NCI-H510A treated with DMSO at 0.1 percent for 48 hours (cell line): ENCODE measurements at regions not wholly inside any gene's neighbourhood (a gene's known extent, or its start where the extent isn't known, plus 50 kb on each side); places are given as distances from the start of the nearest gene placed in this dataset.

Experiments used
- DNase-seq: peaks from one replicate; lab custom pipeline; 2025; lab: John Stamatoyannopoulos, UW

- DNase-seq = no peak
Observed at GRCh38 chr10:44435196-44435595, 50.3 kb upstream of the CXCL12 start.

DNA sequence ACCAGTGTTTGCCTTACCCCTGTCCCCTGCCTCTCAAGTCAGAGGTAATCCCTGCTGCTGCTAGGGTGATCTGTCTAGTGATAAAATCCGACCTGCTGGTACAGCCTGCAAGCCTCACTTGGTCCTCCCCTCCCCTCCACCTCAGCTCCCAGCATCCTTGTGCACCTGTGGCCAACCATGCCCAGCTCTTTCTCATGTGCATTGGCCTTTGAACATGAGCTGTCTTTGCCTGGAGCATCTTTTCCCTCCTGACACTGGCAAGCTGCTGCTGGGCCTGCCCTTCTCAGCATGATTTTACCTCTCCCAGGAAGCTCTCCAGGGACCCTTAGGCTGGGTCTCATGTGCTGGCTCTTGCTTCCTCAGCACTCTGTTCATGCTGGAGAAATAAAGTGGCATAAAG lies 51.3 kb upstream of the CXCL12 start:
- no peak for DNase-seq

GRCh38 chr10:44437840-44438511 lies 53.1 kb upstream of the CXCL12 start:
- DNase-seq = no peak

DNA sequence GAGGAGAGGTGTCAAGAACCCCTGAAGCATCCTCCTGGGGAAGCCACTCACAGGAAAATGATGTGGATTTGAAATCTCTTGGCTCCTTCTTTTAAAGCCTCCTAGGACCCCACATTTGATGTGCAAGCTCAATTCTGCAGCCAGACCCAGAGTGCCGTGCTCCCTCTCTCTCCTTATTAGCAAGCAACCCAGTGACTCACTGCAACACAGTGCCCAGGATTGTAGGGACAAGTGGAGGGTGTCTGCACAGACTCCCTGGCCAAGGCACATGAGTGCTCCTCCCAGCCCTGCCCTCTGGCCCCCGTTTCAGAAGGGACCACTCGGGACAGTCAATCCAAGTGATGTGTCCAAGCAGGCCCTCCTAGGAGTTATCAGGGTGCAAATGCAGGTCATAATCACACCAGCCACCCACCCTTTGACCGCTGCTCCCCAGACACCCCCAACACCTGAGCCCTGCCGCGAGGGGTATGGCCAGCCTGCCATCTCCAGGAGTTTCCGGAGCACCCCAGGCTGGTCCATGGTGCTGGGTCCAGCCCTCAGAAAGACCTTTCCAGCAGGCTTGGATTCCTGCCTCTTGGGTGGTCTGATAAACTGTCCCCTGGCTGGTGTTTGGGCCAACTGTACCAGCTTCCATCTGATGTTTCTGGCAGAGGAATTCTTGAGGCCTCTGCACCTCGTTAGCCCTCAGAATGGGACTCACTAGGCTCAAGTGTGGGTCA lies 54.5 kb upstream of the CXCL12 start:
- no peak for DNase-seq

- DNase-seq = no peak
Observed at GRCh38 chr10:44439958-44440244, 55.0 kb upstream of the CXCL12 start.

- no peak for DNase-seq
Observed at GRCh38 chr10:44457259-44457658, 72.4 kb upstream of the CXCL12 start.

DNA sequence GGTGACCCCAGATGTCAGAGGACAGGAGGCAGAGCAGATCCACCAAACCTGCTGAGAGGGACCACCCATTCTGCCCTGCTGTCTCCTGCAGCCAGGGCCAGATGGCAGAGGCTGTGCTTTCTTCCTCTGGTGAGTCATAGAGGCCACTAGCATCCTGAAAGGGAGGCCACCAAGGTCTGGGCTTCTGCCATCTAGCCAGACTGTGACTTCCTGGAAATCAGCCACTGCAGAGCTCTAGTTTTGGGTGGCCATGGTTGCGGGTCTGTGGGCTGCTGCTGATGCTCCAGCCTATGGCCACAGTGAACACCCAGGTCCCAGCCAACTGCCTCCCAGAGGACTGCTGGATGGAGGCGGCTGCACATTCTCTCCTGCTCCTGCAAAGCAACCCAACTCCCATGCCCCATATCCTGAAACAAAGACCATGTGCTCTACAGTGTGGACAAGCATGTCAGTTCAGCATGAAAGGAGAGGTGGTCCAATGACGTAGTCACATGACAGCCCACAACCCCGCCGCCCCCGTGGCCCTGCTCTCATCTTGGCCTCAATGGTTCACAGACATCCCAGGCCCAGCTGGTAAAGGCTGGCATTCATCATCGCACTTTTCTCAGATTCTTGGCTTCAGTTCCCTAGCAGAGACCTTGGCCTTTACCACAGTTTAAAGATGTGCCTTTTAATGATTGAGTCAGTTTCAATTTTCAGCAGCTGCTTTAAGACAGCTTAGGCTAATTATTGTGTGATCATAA lies 73.9 kb upstream of the CXCL12 start:
- no peak for DNase-seq

DNA sequence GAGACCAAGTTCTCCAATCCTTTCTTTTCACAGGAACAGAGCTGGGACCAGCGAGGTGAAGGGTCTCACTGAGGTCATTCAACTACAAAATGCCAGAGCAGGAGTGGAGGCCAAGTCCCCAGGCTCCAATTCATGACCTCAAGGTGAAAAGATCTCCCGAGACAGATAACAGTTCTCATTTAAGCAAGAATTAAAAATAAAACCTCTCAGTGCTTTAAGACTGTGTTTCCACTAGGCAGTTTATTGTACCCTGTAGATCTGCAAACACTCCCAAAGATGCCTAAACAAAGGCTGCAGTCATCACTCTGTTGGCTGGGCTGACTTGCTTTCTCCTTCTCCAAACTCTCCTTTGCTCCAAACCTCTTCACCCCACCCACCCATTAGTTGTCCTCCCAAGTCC lies 74.8 kb upstream of the CXCL12 start:
- DNase-seq = no peak

- DNase-seq = no peak
Observed at GRCh38 chr10:44460416-44460815, 75.5 kb upstream of the CXCL12 start.

- peak; percentile 8 for DNase-seq
Observed at GRCh38 chr10:44462338-44462914, 77.5 kb upstream of the CXCL12 start.

GRCh38 chr10:44463511-44464121 lies 78.7 kb upstream of the CXCL12 start:
- DNase-seq = no peak

GRCh38 chr10:44464503-44464902 lies 79.6 kb upstream of the CXCL12 start:
- DNase-seq = no peak

DNA sequence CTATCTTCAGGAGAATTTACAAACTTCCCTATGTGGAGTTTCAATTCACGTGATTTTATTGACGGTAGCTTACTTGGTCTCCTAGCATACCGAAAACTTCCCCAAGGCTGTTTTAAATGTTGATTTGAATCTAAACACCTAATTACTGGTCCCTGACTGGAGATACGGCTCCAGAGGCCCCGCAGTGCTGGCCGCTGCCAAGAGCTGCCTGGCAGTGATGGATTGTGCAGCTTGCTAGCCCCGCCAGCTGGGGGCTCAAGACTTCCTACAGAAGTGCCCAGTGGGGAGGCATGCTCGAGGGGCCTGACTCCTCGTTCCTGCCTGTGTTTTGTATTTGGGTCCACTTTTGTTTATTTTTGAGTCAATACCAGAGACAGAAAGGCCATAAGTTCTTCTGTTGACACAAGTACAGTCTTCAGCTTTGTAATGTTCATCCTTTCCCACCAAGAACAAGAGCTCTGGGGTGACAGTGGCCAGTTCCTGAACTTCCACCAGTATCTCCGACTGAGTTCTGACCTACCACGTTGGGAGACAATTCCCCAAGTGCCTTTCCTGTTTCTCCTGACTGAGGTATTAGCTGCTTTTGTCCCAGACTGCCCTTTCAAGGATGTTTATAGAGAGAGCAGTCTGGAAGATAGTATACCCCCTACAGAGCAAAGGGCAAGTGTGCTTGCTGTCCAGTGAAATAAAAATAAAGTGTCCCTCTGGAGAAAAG lies 80.7 kb upstream of the CXCL12 start:
- no peak for DNase-seq

- DNase-seq = no peak
Observed at GRCh38 chr10:44466236-44466635, 81.3 kb upstream of the CXCL12 start.

- DNase-seq = no peak
Observed at GRCh38 chr10:44467090-44467489, 82.2 kb upstream of the CXCL12 start.

GRCh38 chr10:44467900-44468299 lies 83.0 kb upstream of the CXCL12 start:
- no peak for DNase-seq

- DNase-seq = no peak
Observed at GRCh38 chr10:44468525-44468924, 83.6 kb upstream of the CXCL12 start.

GRCh38 chr10:44468965-44469364 lies 84.1 kb upstream of the CXCL12 start:
- no peak for DNase-seq

GRCh38 chr10:44470784-44471183 lies 85.9 kb upstream of the CXCL12 start:
- no peak for DNase-seq

DNA sequence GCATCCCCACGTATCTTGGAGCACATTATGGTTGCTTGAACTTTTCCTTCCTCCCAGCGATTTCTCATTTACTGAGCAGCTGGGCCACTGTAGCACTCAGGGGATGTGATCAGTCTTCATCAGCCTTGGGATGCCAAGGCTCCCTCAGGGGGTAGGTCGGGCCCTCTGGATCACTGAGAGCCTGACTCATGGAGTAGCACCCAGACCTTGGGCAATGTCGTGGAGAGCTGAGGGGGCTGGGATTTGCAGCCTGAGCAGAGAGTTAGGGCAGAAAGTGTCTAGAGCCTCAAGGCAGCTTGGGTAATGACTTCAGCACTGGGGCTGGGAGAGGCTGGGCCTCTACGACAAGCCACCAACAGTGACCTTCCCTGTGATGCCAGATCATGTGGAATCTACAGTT lies 86.5 kb upstream of the CXCL12 start:
- no peak for DNase-seq

DNA sequence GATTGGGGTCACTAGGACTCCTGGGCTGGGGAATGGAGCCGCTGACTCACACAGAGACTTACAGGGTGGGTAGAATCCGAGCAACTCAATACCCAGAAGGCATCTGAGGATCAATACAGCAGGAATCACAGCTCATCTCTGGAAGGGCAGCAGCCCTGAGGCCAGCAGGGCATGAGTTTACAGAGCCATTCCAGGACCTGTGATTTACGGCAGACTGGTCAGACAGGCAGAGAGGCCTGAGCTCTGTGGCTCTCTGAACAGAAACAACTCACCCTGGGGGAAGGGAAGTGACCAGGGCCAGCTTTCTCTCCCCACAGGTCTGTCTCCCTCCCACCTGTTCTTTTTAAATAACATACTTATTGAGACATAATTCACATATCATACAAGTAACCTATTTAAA lies 88.2 kb upstream of the CXCL12 start:
- DNase-seq = no peak
